NCI-H526 treated with DMSO at 0.1 percent for 48 hours (cell line): ENCODE measurements at regions not wholly inside any gene's neighbourhood (a gene's known extent, or its start where the extent isn't known, plus 50 kb on each side); places are given as distances from the start of the nearest gene placed in this dataset.

Source experiments
- DNase-seq: peaks from one replicate; lab custom pipeline; 2025; lab: John Stamatoyannopoulos, UW

GRCh38 chr5:158553195-158553961 is 546.3 kb downstream of the EBF1 start:
- DNase-seq, result no peak

GRCh38 chr5:158552241-158552640 is 547.5 kb downstream of the EBF1 start:
- no peak for DNase-seq

- no peak for DNase-seq
These were observed 550.4 kb downstream of the EBF1 start for GRCh38 chr5:158549311-158549710.

GRCh38 chr5:158546748-158547147 is 553.0 kb downstream of the EBF1 start:
- DNase-seq, result no peak

GRCh38 chr5:158545949-158546530 is 553.7 kb downstream of the EBF1 start:
- DNase-seq, result no peak

GRCh38 chr5:158544388-158545339 is 555.1 kb downstream of the EBF1 start:
- DNase-seq, result no peak

- no peak for DNase-seq
These were observed 556.0 kb downstream of the EBF1 start for GRCh38 chr5:158543539-158544387.

GRCh38 chr5:158541536-158542297 is 558.0 kb downstream of the EBF1 start:
- no peak for DNase-seq

- DNase-seq, result no peak
These were observed 561.1 kb downstream of the EBF1 start for GRCh38 chr5:158538506-158539074.

- DNase-seq, result no peak
These were observed 562.4 kb downstream of the EBF1 start for GRCh38 chr5:158537366-158537765.

GRCh38 chr5:158534203-158534602 is 565.5 kb downstream of the EBF1 start:
- DNase-seq, result peak; percentile 16

GRCh38 chr5:158532739-158533138 is 567.0 kb downstream of the EBF1 start:
- no peak for DNase-seq

- DNase-seq, result peak; percentile 6
These were observed 567.9 kb downstream of the EBF1 start for GRCh38 chr5:158531860-158532259.

- no peak for DNase-seq
These were observed 569.6 kb downstream of the EBF1 start for GRCh38 chr5:158530115-158530514.

GRCh38 chr5:158529454-158529853 is 570.3 kb downstream of the EBF1 start:
- DNase-seq, result no peak

GRCh38 chr5:158525663-158526062 is 574.1 kb downstream of the EBF1 start:
- no peak for DNase-seq

- no peak for DNase-seq
These were observed 575.6 kb downstream of the EBF1 start for GRCh38 chr5:158524070-158524469.

- no peak for DNase-seq
These were observed 576.9 kb downstream of the EBF1 start for GRCh38 chr5:158522776-158523175.

GRCh38 chr5:158521995-158522394 is 577.7 kb downstream of the EBF1 start:
- DNase-seq, result no peak

GRCh38 chr5:158519433-158520021 is 580.2 kb downstream of the EBF1 start:
- DNase-seq, result no peak
